ENCODE measurements at regions not wholly inside any gene's neighbourhood (a gene's known extent, or its start where the extent isn't known, plus 50 kb on each side); places are given as distances from the start of the nearest gene placed in this dataset.
A peak's percentile ranks its signal among the peaks of the same experiment; 100 is the strongest.

DNA sequence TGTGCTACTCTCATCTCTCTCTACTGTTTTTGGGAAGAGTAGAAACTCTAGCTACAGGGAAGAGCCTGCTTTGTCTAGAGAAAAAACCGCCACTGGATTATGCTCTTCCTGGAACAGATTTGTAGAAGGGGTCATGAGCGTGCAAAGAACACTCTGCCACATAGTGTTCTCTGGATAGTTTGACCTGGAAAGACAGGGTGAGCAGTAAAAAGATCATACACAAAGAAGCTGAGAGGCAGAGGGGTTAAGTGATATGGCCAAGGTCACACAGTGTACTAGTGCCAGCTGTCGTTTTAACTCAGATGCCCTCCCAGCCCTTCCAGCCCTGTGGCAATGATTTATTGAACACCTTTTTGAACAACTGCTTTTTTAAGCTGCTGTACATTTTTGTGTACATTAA is 182.2 kb downstream of the NNT start:
- no peak overlapping the region for H3K4me3 ChIP-seq (ENCODE audit: low read depth, low read length)
- CTCF ChIA-PET: no interaction called here
- DNase-seq (ENCODE audit: low read depth, low spot score): no peak
- TF ChIP-seq, protein P1, sequence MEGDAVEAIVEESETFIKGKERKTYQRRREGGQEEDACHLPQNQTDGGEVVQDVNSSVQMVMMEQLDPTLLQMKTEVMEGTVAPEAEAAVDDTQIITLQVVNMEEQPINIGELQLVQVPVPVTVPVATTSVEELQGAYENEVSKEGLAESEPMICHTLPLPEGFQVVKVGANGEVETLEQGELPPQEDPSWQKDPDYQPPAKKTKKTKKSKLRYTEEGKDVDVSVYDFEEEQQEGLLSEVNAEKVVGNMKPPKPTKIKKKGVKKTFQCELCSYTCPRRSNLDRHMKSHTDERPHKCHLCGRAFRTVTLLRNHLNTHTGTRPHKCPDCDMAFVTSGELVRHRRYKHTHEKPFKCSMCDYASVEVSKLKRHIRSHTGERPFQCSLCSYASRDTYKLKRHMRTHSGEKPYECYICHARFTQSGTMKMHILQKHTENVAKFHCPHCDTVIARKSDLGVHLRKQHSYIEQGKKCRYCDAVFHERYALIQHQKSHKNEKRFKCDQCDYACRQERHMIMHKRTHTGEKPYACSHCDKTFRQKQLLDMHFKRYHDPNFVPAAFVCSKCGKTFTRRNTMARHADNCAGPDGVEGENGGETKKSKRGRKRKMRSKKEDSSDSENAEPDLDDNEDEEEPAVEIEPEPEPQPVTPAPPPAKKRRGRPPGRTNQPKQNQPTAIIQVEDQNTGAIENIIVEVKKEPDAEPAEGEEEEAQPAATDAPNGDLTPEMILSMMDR (IDR thresholded peaks at IDR 0.05; ENCODE audit: insufficient read depth, low read length, missing control alignments): no peak
- POLR2A ChIA-PET: no interaction called here

DNA sequence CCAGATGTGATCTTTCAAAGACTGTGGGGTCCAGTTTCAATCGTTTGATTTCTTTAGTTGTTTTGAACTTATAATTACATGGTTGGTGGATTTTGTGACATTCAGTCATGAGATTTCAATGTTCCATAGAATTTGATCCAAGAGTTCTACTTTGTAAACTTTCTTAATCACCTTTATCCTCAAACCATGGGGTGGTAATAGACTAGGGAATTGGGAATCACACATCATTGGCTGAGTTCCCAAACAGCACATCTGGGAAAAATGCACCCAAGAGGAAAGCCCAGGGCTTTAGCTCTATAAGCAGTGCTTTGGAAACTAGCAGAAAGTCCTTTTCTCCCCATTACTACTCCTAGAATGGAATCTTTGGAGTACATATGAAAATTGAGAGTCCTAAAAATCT is 177.6 kb downstream of the NNT start:
- TF ChIP-seq, protein P1 (IDR thresholded peaks at IDR 0.05; ENCODE audit: insufficient read depth, low read length, missing control alignments): no peak
- CTCF ChIA-PET: no interaction called here
- DNase-seq (ENCODE audit: low read depth, low spot score): no peak
- POLR2A ChIA-PET: no interaction called here
- no peak overlapping the region for H3K4me3 ChIP-seq (ENCODE audit: low read depth, low read length)

DNA sequence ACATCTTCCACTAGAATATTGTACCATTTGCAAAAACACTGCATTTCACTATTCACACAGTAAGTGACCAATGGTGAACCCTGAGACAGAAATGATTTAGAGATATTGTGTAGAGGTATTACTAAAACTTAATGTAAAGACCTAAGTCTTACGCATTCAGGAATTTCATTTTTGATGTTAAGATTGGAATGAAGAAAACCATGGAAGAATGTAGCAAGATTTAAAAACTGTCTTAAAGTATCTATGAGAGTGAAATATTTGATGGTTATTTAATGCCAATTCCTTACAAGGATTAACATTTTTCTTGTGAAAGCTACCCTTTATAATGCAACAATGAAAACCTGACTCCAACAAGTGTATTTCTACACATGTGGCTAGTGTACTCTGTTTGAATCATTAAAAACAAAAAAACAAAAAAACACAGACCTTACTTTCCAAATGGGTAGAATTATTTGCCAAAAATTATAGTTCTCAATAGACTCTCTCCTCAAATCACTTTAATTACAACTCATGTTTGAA is 172.0 kb downstream of the NNT start:
- H3K4me3 ChIP-seq (ENCODE audit: low read depth, low read length): no peak overlapping the region
- POLR2A ChIA-PET: no interaction called here
- CTCF ChIA-PET: no interaction called here
- DNase-seq (ENCODE audit: low read depth, low spot score): no peak
- TF ChIP-seq, protein P1 (IDR thresholded peaks at IDR 0.05; ENCODE audit: insufficient read depth, low read length, missing control alignments): no peak

DNA sequence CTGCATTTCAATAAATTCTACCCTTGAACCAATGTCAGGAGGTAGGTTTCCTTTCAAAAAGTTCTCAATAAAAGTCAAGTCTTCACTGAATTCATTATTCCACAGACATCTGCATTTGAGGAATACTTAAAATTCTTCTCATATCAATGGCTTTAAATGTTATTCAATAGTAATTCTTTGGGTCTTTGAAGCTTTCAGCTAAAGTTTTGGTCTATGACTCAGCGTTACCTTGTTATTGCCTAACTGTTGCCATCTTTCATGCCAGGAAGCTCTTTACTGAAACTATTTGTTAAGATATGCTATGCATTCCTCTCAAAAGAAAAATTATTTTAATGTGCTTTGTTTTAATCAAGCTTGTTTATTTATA is 170.5 kb downstream of the NNT start:
- no peak overlapping the region for H3K4me3 ChIP-seq (ENCODE audit: low read depth, low read length)
- POLR2A ChIA-PET: no interaction called here
- CTCF ChIA-PET: no interaction called here
- peak; percentile 26 for DNase-seq (ENCODE audit: low read depth, low spot score)
- TF ChIP-seq, protein P1 (IDR thresholded peaks at IDR 0.05; ENCODE audit: insufficient read depth, low read length, missing control alignments): no peak

DNA sequence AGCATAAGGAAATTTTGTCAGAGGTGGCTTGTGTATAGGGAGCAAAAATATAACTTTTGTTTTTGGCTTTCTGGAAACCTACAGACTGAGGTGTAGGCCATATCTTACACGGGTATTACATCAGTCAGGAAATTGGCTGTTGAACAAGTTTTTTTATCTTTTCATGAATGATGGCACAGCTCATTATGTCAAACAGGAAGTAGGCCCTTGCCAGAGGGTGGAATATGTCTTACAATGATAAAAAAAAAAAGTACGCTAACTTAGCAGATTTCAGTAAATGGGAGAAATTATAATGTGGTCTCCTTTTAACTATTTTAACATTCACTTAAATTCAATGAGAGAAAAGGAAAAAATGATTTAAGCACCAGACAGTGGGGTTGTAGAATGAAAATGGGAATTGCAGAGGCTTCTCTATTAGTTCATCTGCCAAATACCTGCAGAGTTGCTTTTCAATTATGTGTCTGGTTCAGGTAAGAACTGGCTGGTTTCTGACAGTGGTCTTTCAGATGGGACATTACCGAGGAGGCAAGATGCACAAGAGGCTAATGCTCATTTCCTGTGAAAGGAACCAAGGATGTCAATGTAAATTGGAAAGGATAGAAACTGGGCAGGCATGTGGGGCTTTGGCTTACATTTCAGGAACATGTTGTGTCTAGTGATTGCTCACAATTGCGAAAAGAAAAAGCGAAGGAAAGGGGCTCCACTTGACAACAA is 169.9 kb downstream of the NNT start:
- H3K4me3 ChIP-seq (ENCODE audit: low read depth, low read length): no peak overlapping the region
- TF ChIP-seq, protein P1 (IDR thresholded peaks at IDR 0.05; ENCODE audit: insufficient read depth, low read length, missing control alignments): no peak
- CTCF ChIA-PET: no interaction called here
- DNase-seq (ENCODE audit: low read depth, low spot score): no peak
- POLR2A ChIA-PET: no interaction called here

DNA sequence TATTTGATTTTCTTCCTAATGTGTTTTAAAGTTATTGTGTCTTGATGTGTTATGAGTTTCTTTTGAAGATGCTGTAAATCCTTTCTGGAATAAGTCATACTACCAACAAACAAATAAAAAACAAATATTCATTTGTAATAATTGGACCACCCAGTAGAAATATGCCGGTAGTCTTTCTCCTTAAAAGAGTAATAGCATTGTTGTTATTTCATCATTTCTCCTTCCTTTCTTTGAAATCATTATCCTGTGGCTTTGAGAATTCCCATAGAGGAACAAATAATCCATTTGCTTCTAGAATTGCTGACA is 169.4 kb downstream of the NNT start:
- ChIA-PET CTCF (no interaction called here), POLR2A (no interaction called here)
- no peak for DNase-seq (ENCODE audit: low read depth, low spot score)
- H3K4me3 ChIP-seq (ENCODE audit: low read depth, low read length): no peak overlapping the region
- TF ChIP-seq, protein P1 (IDR thresholded peaks at IDR 0.05; ENCODE audit: insufficient read depth, low read length, missing control alignments): no peak
